BJ (cell line): ENCODE measurements at regions not wholly inside any gene's neighbourhood (a gene's known extent, or its start where the extent isn't known, plus 50 kb on each side); places are given as distances from the start of the nearest gene placed in this dataset.

Experiments
- CTCF ChIA-PET: fragments of 350-600 bp; formaldehyde crosslinking; extraction: SDS; loops from one replicate; lab custom pipeline; 2021; ENCODE audit warnings: antibody characterized with exemption, inconsistent platforms; lab: Yijun Ruan, JAX
- POLR2A ChIA-PET: fragments of 300-600 bp; sonication (Branson Sonifier 250); formaldehyde crosslinking; extraction: SDS; loops from one replicate; lab custom pipeline; 2021; ENCODE audit warnings: antibody characterized with exemption; lab: Charles Lee
- DNase-seq: peaks from one replicate; pipeline ENCODE4 v3.0.0-alpha.2; 2011; ENCODE audit warnings: low read depth
- H3K27me3 ChIP-seq: 2 replicates; pipeline ENCODE4 v1.6.0; 2011; ENCODE audit warnings: low read length; ENCODE audit not compliant: control insufficient read depth, insufficient read depth
- H3K36me3 ChIP-seq: 2 replicates; pipeline ENCODE4 v1.5.1; 2011; ENCODE audit warnings: low read length; ENCODE audit not compliant: control insufficient read depth, insufficient read depth
- H3K4me3 ChIP-seq: 2 replicates; pipeline ENCODE4 v1.5.1; 2011; ENCODE audit warnings: low read depth, mild to moderate bottlenecking, control low read depth, low read length
- CTCF ChIP-seq: IDR thresholded peaks from 2 replicates; pipeline ENCODE4 v1.5.1; 2011; ENCODE audit warnings: low read depth, mild to moderate bottlenecking, control low read depth, inconsistent platforms, low read length, moderate library complexity; ENCODE audit not compliant: insufficient read depth

GRCh38 chr11:107268977-107269376 is 188.6 kb downstream of the CWF19L2 start:
- DNase-seq, result no peak
- no peaks in the 10 kb centered on the region for H3K36me3 ChIP-seq
- POLR2A ChIA-PET, result no interaction called here
- no peak overlapping the region for H3K4me3 ChIP-seq
- no peaks in the 10 kb centered on the region for H3K27me3 ChIP-seq
- no peak for TF ChIP-seq CTCF
- CTCF ChIA-PET, result no interaction called here

- ChIA-PET POLR2A (no interaction called here), CTCF (no interaction called here)
- Histone ChIP-seq H3K4me3 (no peak overlapping the region), H3K27me3 (no peaks in the 10 kb centered on the region), H3K36me3 (no peaks in the 10 kb centered on the region)
- no peak for DNase-seq
- TF ChIP-seq CTCF, result no peak
These were observed 191.2 kb downstream of the CWF19L2 start for GRCh38 chr11:107266455-107266854.

GRCh38 chr11:107265591-107266121 is 192.0 kb downstream of the CWF19L2 start:
- CTCF ChIA-PET, result no interaction called here
- Histone ChIP-seq H3K36me3 (no peaks in the 10 kb centered on the region), H3K4me3 (no peak overlapping the region), H3K27me3 (no peaks in the 10 kb centered on the region)
- no peak for DNase-seq
- no peak for TF ChIP-seq CTCF
- POLR2A ChIA-PET, result no interaction called here

GRCh38 chr11:107263844-107264563 is 193.6 kb downstream of the CWF19L2 start:
- no peaks in the 10 kb centered on the region for H3K36me3 ChIP-seq
- H3K27me3 ChIP-seq, result no peaks in the 10 kb centered on the region
- TF ChIP-seq CTCF, result no peak
- ChIA-PET POLR2A (no interaction called here), CTCF (no interaction called here)
- DNase-seq, result no peak
- no peak overlapping the region for H3K4me3 ChIP-seq

- no peak for TF ChIP-seq CTCF
- CTCF ChIA-PET, result no interaction called here
- Histone ChIP-seq H3K27me3 (no peaks in the 10 kb centered on the region), H3K36me3 (no peaks in the 10 kb centered on the region), H3K4me3 (no peak overlapping the region)
- POLR2A ChIA-PET, result no interaction called here
- no peak for DNase-seq
These were observed 197.8 kb downstream of the CWF19L2 start for GRCh38 chr11:107259811-107260221.
